ENCODE measurements at regions not wholly inside any gene's neighbourhood (a gene's known extent, or its start where the extent isn't known, plus 50 kb on each side); places are given as distances from the start of the nearest gene placed in this dataset.

- H3K36me3 ChIP-seq = no peaks in the 10 kb centered on the region
- DNase-seq = peak; percentile 76 to 81
These were observed 63.1 kb upstream of the FRY start for GRCh38 chr13:31968473-31968872.

GRCh38 chr13:31970231-31970930 lies 61.2 kb upstream of the FRY start:
- Histone ChIP-seq H3K36me3 (no peaks in the 10 kb centered on the region), H3K27me3 (no peaks in the 10 kb centered on the region), H3K4me1 (peaks cover 9 to 18% (median 18%) of the 10 kb centered on the region in 4 donors), H3K4me3 (no peak overlapping the region), H3K9me3 (peaks cover 0 to 4% (median 0%) of the 10 kb centered on the region in 4 donors), H3K27ac (no peak overlapping the region)
- TF ChIP-seq CTCF (IDR thresholded peaks at IDR 0.05) (no peak), EP300 (IDR thresholded peaks at IDR 0.05) (no peak), POLR2A (IDR thresholded peaks at IDR 0.05) (no peak), POLR2AphosphoS5 (IDR thresholded peaks at IDR 0.05) (no peak)
- no peak for DNase-seq
- intact Hi-C loops (cut with DNase I; ENCODE audit: low total_unique reads) = no loop called here
- WGBS, 5 donors = 45 to 83% (median 56%) methylated on average over 3 of the region's 3 CpGs

More at GRCh38 chr13:31968473-31968872, 63.1 kb upstream of the FRY start:
- Histone ChIP-seq H3K9me3 (peaks cover 0 to 4% (median 0%) of the 10 kb centered on the region in 4 donors), H3K27ac (no peak overlapping the region), H3K4me3 (no peak overlapping the region), H3K27me3 (no peaks in the 10 kb centered on the region), H3K4me1 (peaks cover 17 to 32% (median 20%) of the 10 kb centered on the region in 4 donors)
- TF ChIP-seq POLR2A (IDR thresholded peaks at IDR 0.05) = no peak
- no peak for TF ChIP-seq CTCF (IDR thresholded peaks at IDR 0.05)
- TF ChIP-seq EP300 (IDR thresholded peaks at IDR 0.05) = no peak
- TF ChIP-seq POLR2AphosphoS5 (IDR thresholded peaks at IDR 0.05) = peak in 1 of 3 donors; percentile 11
- 31 to 38% (median 37%) methylated on average over 3 of the region's 3 CpGs for WGBS, 5 donors
- intact Hi-C loops (cut with DNase I; ENCODE audit: low total_unique reads) = no loop called here

GRCh38 chr13:31972453-31972852 lies 59.1 kb upstream of the FRY start:
- Histone ChIP-seq H3K36me3 (no peaks in the 10 kb centered on the region), H3K4me1 (peaks cover 0 to 11% (median 9%) of the 10 kb centered on the region in 4 donors), H3K4me3 (no peak overlapping the region), H3K27me3 (no peaks in the 10 kb centered on the region), H3K9me3 (no peaks in the 10 kb centered on the region), H3K27ac (no peak overlapping the region)
- intact Hi-C loops (cut with DNase I; ENCODE audit: low total_unique reads) = no loop called here
- DNase-seq = no peak
- TF ChIP-seq EP300 (IDR thresholded peaks at IDR 0.05) (no peak), POLR2AphosphoS5 (IDR thresholded peaks at IDR 0.05) (no peak), CTCF (IDR thresholded peaks at IDR 0.05) (no peak), POLR2A (IDR thresholded peaks at IDR 0.05) (no peak)
- 89 to 96% (median 92%) methylated on average over 2 of the region's 2 CpGs for WGBS, 5 donors

- H3K27ac ChIP-seq = no peak overlapping the region
- no peaks in the 10 kb centered on the region for H3K27me3 ChIP-seq
- WGBS, 5 donors = 66 to 77% (median 69%) methylated on average over 3 of the region's 3 CpGs
- H3K36me3 ChIP-seq = no peaks in the 10 kb centered on the region
- peaks cover 0 to 16% (median 4%) of the 10 kb centered on the region in 4 donors for H3K4me1 ChIP-seq
- intact Hi-C loops (cut with DNase I; ENCODE audit: low total_unique reads) = no loop called here
- no peaks in the 10 kb centered on the region for H3K9me3 ChIP-seq
- TF ChIP-seq CTCF (IDR thresholded peaks at IDR 0.05) (no peak), POLR2AphosphoS5 (IDR thresholded peaks at IDR 0.05) (no peak), POLR2A (IDR thresholded peaks at IDR 0.05) (no peak), EP300 (IDR thresholded peaks at IDR 0.05) (no peak)
- DNase-seq = no peak
- no peak overlapping the region for H3K4me3 ChIP-seq
These were observed 53.6 kb upstream of the FRY start for GRCh38 chr13:31978021-31978420.

Data from stomach (tissue), 8 donors.